GM18526 (cell line): ENCODE measurements at regions not wholly inside any gene's neighbourhood (a gene's known extent, or its start where the extent isn't known, plus 50 kb on each side); places are given as distances from the start of the nearest gene placed in this dataset.

Experiments used
- POLR2A ChIP-seq: IDR thresholded peaks from 3 replicates; pipeline ENCODE4 v1.6.1; 2011; ENCODE audit not compliant: insufficient read length; ENCODE audit errors: extremely low read depth

DNA sequence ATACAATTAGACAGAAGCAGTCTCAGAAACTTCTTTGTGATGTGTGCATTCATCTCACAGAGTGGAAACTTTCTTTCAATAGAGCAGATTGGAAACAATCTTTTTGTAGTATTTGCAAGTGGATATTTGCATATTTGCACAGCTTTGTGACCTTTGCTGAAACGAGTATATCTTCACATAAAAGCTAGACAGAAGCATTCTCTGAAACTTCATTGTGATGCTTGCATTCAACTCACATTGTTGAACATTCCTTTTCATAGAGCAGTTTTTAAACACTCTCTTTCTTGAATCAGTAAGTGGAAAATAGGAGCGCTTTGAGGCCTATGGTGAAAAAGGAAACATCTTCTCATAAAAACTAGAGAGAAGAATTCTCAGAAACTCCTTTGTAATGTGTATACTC is 657.9 kb upstream of the ZNF337 start:
- no peak for TF ChIP-seq POLR2A

DNA sequence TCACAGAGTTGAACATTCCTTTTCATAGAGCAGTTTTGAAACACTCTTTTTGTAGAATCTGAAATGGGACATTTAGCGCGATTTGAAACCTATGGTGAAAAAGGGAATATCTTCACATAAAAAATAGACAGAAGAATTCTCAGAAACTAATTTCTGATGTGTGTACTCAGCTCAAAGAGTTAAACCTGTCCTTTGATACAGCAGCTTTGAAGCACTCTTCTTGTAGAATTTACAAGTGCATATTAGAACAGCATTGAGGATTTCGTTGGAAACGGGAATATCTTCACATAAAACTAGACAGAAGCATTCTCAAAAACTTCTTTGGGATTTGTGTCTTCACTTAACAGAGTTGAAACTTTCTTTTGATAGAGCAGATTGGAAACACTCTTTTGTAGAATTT is 650.7 kb upstream of the ZNF337 start:
- no peak for TF ChIP-seq POLR2A

DNA sequence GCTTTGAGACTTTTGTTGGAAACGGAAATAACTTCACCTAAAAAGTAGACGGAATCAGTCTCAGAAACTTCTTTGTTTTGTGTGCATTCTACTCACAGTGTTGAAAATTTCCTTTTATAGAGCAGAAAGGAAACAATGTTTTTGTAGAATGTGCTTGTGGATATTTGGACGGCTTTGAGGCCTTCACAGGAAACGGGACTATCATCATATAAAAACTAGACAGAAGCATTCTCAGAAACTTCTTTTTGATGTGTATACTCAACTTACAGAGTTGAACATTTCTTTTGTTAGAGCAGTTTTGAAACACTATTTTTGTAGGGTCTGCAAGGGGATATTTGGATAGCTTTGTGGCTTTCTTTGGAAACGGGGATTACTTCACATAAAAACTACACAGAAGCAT is 627.5 kb upstream of the ZNF337 start:
- TF ChIP-seq POLR2A: no peak

DNA sequence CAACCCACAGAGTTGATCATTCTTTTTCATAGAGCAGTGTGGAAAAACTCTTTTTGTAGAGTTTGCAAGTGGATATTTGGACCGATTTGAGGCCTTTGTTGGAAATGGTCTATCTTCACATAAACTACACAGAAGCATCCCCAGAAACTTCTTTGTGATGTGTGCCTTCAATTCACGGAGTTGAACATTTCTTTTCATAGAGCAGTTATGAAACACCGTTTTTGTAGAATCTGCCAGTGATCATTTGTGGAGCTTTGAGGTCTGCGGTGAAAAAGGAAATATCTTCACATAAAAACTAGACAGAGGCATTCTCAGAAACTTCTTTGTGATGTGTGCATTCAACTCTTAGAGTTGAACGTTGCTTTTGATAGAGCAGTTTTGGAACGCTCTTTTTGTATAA is 618.4 kb upstream of the ZNF337 start:
- TF ChIP-seq POLR2A: no peak

DNA sequence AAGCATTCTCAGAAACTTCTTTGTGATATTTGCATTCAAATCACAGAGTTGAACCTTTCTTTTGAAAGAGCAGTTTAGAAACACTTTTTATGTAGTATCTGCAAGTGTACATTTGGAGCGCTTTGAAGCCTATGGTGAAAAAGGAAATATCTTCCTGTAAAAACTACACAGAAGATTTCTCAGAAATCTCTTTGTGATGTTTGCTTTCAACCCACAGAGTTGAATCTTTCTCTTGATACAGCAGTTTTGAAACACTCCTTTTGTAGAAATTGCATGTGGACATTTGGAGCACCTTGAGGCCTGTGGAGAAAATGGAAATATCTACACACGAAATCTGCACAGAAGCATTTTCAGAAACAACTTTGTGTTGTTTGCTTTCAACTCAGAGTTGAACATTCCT is 612.3 kb upstream of the ZNF337 start:
- no peak for TF ChIP-seq POLR2A

DNA sequence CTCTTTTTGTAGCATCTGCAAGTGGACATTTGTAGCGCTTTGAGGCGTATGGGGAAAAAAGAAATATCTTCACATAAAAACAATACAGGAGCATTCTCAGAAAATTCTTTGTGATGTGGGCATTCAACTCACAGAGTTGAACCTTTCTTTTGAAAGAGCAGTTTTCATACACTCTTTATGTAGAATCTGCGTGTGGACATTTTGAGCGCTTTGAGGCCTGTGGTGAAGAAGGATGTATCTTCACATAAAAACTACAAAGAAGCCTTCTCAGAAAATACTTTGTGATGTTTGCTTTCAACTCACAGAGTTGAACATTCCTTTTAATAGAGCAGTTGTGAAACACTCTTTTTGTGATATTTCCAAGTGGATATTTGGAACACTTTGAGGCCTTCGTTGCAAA is 598.4 kb upstream of the ZNF337 start:
- no peak for TF ChIP-seq POLR2A

DNA sequence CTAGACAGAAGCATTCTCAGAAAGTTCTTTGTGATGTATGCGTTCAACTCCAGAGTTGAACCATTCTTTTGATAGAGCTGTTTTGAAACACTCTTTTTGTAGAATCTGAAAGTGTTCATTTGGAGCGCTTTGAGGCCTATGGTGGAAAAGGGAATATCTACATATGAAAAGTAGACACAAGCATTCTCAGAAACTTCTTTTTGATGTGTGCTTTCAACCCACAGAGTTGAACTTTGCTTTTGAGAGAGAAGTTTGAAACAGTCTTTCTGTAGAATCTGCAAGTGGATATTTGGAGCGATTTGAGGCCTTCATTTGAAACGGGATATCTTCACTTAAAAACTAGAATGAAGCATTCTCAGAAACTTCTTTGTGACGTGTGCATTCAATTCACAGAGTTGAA is 582.6 kb upstream of the ZNF337 start:
- no peak for TF ChIP-seq POLR2A

DNA sequence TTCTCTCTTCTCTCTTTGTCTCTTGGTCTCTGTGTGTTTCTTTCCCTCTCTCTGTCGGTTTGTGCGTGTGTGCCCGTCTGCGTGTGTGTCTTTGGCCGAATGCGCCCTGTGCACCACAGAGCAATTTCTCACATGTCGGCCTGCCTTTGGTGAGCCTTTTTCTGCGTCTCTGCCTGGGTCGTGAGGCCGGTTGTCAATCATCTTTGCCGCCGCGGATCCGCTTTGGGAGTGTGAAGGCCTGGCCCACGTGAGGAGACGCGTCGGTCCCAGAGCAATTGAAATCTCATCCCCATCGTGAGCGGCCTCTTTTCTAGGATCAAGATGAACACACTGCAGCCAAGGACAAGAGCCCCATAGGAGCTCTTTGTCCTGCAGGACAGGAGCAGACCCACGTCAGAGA is 580.7 kb upstream of the ZNF337 start:
- TF ChIP-seq POLR2A: no peak

DNA sequence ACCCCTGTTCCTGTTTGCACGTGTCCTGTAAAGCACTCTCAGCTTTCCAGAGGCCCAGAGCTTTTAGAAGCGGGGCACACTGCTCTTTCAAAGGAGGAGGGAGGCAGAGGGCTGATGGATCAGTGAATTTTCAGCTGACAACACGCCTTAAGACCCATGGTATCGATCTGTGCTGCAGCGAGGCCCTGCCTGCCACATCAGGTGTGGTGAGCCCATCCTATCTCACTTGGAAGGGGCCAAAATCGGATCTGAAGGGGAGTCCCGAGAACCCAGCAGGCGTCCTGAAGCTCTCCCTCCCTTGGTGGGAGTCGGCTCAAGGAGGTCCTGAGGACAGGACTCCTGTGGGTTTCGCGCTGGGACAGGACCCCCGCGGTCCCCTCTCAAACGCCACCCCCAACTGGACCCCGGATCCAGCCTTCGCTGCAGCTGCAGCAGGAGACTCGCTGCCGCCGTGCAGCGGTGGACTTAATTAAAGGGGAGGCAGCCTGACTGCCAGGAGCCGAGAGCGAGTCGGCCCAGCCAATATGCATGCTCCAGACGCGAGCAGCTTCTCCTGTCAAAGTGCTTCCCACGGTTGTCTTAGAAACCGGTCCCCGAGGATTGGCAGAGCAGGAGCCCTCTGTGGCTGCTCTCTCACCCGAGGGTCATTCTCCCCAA is 580.0 kb upstream of the ZNF337 start:
- no peak for TF ChIP-seq POLR2A

DNA sequence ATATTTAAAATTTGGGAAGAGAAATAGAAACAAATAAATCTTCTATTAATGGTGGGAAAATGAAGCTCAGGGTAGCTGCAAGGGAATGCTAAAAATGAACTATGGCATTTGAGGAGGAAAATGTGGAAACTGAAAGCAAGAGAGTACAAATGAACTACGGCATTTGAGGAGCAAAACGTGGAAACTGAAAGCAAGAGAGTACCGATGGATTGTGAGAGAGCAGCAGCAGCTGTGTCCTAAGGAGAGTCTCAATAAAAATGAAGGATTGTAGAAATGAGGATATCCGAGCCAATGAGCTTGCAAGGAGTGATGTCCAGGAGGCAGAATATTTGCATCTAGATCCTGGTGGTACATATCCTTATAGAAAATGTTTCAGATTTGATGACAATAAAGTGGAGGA is 547.1 kb upstream of the ZNF337 start:
- TF ChIP-seq POLR2A: no peak

DNA sequence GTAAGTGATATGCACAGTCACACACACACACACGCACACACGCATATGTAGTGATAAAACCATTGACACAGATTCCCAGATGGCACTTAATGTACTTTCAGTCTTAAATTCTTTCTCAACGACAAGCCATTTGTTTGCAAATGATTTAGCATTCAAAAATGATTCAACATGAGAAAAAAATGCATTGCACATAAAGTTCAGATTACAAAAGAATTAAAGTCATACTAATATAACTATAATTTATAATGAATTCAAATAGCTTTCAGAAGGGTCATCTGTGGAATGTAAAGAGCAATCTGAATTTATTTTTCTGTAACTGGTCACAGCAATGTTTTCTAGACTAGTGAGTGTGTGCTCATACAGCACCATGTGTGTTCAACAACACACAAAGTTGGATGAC is 521.6 kb upstream of the ZNF337 start:
- no peak for TF ChIP-seq POLR2A

DNA sequence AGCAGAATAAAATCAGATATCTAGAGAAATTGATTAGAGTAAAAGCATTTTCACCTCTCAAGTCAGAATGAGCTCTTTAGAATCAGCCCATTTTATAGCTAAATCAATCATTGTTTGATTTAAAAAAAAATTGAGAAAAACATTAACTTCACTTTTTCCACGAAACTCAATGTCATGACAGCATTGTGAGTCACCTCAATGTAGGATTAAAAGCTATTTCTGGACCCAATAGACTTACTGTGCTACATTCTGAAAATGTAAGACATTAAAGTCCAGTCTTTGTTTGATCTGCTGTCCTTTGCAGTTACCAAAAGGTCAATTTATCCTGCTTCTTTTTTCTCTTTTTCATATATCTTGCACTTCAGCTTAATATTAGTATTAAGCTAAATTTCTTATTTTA is 519.4 kb upstream of the ZNF337 start:
- TF ChIP-seq POLR2A: no peak

DNA sequence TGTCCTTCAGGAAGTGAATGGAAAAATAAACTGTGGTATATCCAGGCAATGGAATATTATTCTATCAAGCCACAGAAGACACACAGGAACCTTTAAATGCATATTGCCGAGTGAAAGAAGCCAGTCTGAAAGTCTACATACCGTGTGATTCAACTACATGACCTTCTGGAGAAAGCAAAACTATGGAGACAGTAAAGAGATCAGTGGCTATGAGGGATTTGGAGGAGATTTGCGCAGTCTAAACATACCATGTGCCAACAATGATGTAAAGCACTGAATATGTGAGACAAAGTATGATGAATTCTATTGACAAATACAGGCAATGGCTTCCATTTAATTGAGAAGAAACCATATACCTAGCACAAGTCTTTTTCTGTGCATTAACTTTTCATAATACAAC is 518.3 kb upstream of the ZNF337 start:
- no peak for TF ChIP-seq POLR2A

DNA sequence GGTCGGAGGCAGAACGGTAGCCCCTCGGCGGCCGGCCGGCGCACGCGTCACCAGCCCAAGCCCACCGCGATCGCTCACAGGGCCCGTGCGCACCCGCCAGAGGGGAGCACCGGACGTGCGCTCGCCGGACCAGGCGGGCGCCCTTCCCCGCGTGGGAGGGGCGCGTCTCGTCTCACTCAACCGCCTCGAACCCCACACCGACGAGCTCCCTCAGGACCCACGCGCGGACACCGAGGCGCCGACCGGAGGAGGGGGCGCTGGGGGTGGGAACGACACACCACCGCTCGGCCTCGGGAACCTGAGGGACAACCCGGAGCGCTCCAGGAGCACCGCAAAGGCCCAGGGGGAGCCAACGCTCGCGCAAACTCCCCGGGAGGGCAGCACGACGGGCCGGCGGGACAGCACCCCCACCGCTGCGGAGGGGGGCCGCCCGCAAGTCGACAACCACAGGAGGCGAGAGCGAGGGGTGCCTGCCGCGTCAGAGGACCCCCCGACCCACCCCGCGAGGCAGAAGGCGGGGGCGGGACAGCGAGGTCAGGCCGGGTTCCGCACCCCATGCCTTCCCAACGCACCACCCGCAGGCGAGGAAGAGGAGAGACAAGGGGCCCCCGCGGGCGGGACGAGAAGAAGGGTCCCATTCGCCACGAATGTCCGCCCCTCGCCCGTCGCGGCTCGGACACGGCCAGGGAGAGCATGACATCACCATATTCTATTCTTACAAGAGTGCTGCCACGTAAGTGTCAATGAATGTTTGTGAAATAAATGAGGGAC is 512.7 kb upstream of the ZNF337 start:
- TF ChIP-seq POLR2A: no peak

DNA sequence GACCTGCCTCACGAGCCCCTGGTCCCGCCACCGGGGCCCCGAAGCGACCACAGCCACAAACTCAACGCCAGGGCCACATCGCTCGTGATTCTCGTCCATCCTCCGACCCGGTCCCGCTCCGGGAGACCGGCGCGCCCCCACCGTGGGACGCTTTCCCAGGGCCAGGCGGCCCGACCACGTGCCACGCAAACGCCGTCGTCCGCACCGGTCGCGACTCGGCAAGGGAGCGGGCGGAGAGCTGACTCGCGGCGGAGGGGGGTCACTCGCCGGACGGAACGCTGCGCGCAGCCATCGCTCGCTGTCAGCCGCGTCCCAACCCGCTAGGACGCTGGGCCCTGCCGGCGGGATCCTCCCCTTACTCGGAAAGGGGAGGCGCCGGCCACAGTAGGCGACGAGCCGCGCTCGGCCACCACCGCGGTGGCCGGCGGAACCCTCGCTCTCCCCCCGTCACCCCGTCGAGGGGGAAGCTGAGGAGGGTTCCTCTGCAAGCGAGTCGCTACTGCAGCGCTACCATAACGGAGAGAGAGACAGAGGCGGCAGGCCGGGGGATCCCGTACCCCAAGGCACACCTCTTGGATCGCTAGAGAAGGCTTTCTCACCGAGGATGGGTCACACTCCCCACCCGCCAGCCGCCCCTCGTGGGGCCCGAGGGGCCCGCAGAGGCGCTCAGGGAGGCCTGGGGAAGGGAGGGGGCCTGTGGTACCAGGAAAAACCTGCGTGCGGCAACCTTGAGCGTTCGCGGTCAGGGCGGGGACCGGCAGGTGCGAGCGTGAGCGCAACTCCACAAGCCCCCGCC is 511.8 kb upstream of the ZNF337 start:
- TF ChIP-seq POLR2A: no peak
